Bronchial epithelial cell (primary cell): ENCODE measurements at regions not wholly inside any gene's neighbourhood (a gene's known extent, or its start where the extent isn't known, plus 50 kb on each side); places are given as distances from the start of the nearest gene placed in this dataset.

ENCODE experiments used
- DNase-seq: peaks from one replicate; pipeline ENCODE4 v3.0.0-alpha.2; 2010; ENCODE audit warnings: low read depth
- FAIRE-seq: peaks from 2 replicates; lab custom pipeline; 2011; peaks lifted over from hg19 to GRCh38; lab: Jason Lieb, UNC
- H3K27me3 ChIP-seq: 2 replicates; pipeline ENCODE4 v1.5.1; 2011; ENCODE audit warnings: low read length; ENCODE audit not compliant: control insufficient read depth, insufficient read depth
- H3K36me3 ChIP-seq: 2 replicates; pipeline ENCODE4 v1.5.1; 2011; ENCODE audit warnings: low read length; ENCODE audit not compliant: control insufficient read depth, insufficient read depth
- H3K4me3 ChIP-seq: 2 replicates; pipeline ENCODE4 v1.5.1; 2011; ENCODE audit warnings: mild to moderate bottlenecking, low read depth, low read length, control low read depth
- CTCF ChIP-seq: IDR thresholded peaks from 2 replicates; pipeline ENCODE4 v1.5.1; 2011; ENCODE audit warnings: mild to moderate bottlenecking, moderate library complexity, low read length, control low read depth, inconsistent platforms; ENCODE audit not compliant: insufficient read depth, severe bottlenecking

- peak; percentile 98 for DNase-seq
- FAIRE-seq: no peak
Measured at GRCh38 chr7:16293669-16294425, 127.5 kb downstream of the CRPPA start.

GRCh38 chr7:16284581-16284980 is 136.8 kb downstream of the CRPPA start:
- Histone ChIP-seq H3K4me3 (no peak overlapping the region), H3K27me3 (no peaks in the 10 kb centered on the region), H3K36me3 (no peaks in the 10 kb centered on the region)
- no peak for TF ChIP-seq CTCF
- DNase-seq (no peak), FAIRE-seq (no peak)

More at GRCh38 chr7:16293669-16294425, 127.5 kb downstream of the CRPPA start:
- no peak overlapping the region for H3K4me3 ChIP-seq
- TF ChIP-seq CTCF: no peak
- H3K36me3 ChIP-seq: no peaks in the 10 kb centered on the region
- H3K27me3 ChIP-seq: no peaks in the 10 kb centered on the region

- FAIRE-seq: no peak
- Histone ChIP-seq H3K4me3 (no peak overlapping the region), H3K27me3 (no peaks in the 10 kb centered on the region), H3K36me3 (no peaks in the 10 kb centered on the region)
- TF ChIP-seq CTCF: no peak
- DNase-seq: no peak
Measured at GRCh38 chr7:16278167-16278787, 143.1 kb downstream of the CRPPA start.

GRCh38 chr7:16271990-16272665 is 149.2 kb downstream of the CRPPA start:
- FAIRE-seq: no peak

GRCh38 chr7:16271355-16271915 is 149.9 kb downstream of the CRPPA start:
- H3K36me3 ChIP-seq: no peaks in the 10 kb centered on the region
- no peak for TF ChIP-seq CTCF
- no peak for DNase-seq
- H3K27me3 ChIP-seq: no peaks in the 10 kb centered on the region
- no peak overlapping the region for H3K4me3 ChIP-seq
- no peak for FAIRE-seq

More at GRCh38 chr7:16271990-16272665, 149.2 kb downstream of the CRPPA start:
- H3K36me3 ChIP-seq: no peaks in the 10 kb centered on the region
- DNase-seq: peak; percentile 24
- H3K4me3 ChIP-seq: no peak overlapping the region
- no peak for TF ChIP-seq CTCF
- H3K27me3 ChIP-seq: no peaks in the 10 kb centered on the region
